Activated CD4-positive, alpha-beta T cell treated with anti-CD3 and anti-CD28 coated beads, Interleukin-2, amount 10 ng/mL, durations not matched to agents 7 days and 5 days (primary cell): ENCODE measurements at regions not wholly inside any gene's neighbourhood (a gene's known extent, or its start where the extent isn't known, plus 50 kb on each side); places are given as distances from the start of the nearest gene placed in this dataset.
"Not testable (repeated sequence)": the region's sequence is repeated elsewhere in the genome, so short reads cannot be mapped to it uniquely, and the experiment has no call there.

Experiments used
- CTCF ChIA-PET: fragments of 350-600 bp; sonication (Branson Sonifier 250); formaldehyde crosslinking; loops from one replicate; lab custom pipeline; 2021; ENCODE audit warnings: antibody characterized with exemption; lab: Charles Lee
- POLR2A ChIA-PET: fragments of 350-600 bp; sonication (Branson Sonifier 250); formaldehyde crosslinking; loops from one replicate; lab custom pipeline; 2021; ENCODE audit warnings: antibody characterized with exemption; lab: Charles Lee
- DNase-seq: peaks from one replicate; pipeline ENCODE4 v3.0.0-alpha.2; 2020
- H3K27ac Mint-ChIP-seq: one replicate; pipeline ENCODE4 v1.8.0; 2021; ENCODE audit warnings: mild to moderate bottlenecking, moderate library complexity, mixed read lengths
- H3K27me3 Mint-ChIP-seq: one replicate; pipeline ENCODE4 v1.8.0; 2021; ENCODE audit warnings: mixed read lengths
- H3K36me3 Mint-ChIP-seq: one replicate; pipeline ENCODE4 v1.8.0; 2021; ENCODE audit warnings: low read depth, mixed read lengths
- H3K4me1 Mint-ChIP-seq: one replicate; pipeline ENCODE4 v1.8.0; 2021; ENCODE audit warnings: mixed read lengths
- H3K4me3 Mint-ChIP-seq: one replicate; pipeline ENCODE4 v1.8.0; 2021; ENCODE audit warnings: mild to moderate bottlenecking, moderate library complexity, mixed read lengths
- H3K9me3 Mint-ChIP-seq: one replicate; pipeline ENCODE4 v1.8.0; 2021; ENCODE audit warnings: mixed read lengths

GRCh38 chr13:44054525-44054924 lies 174.8 kb downstream of the LACC1 start:
- Mint-ChIP-seq H3K36me3 (no peaks in the 10 kb centered on the region), H3K27me3 (peaks cover 51% of the 10 kb centered on the region), H3K4me3 (no peak overlapping the region), H3K9me3 (no peaks in the 10 kb centered on the region), H3K27ac (no peak overlapping the region), H3K4me1 (peaks cover 6% of the 10 kb centered on the region)
- POLR2A ChIA-PET: no interaction called here
- no peak for DNase-seq
- CTCF ChIA-PET: no interaction called here

GRCh38 chr13:44055681-44056080 lies 176.0 kb downstream of the LACC1 start:
- DNase-seq, H3K4me3 Mint-ChIP-seq, H3K4me1 Mint-ChIP-seq, H3K9me3 Mint-ChIP-seq, POLR2A ChIA-PET, H3K36me3 Mint-ChIP-seq, H3K27ac Mint-ChIP-seq: not testable (repeated sequence)
- CTCF ChIA-PET: interaction anchor here (0.6 kb wide), 1 partner anchor 905 kb away, joined by 3 read pairs; no protein-coding TSS in a partner anchor
- H3K27me3 Mint-ChIP-seq: peaks cover 49% of the 10 kb centered on the region

GRCh38 chr13:44058067-44058466 lies 178.4 kb downstream of the LACC1 start:
- Mint-ChIP-seq H3K27ac (no peak overlapping the region), H3K27me3 (peaks cover 48% of the 10 kb centered on the region), H3K4me1 (peaks cover 6% of the 10 kb centered on the region), H3K36me3 (no peaks in the 10 kb centered on the region), H3K4me3 (no peak overlapping the region), H3K9me3 (no peaks in the 10 kb centered on the region)
- CTCF ChIA-PET: no interaction called here
- POLR2A ChIA-PET: no interaction called here
- no peak for DNase-seq

GRCh38 chr13:44058624-44059215 lies 179.0 kb downstream of the LACC1 start:
- no peak overlapping the region for H3K27ac Mint-ChIP-seq
- no peaks in the 10 kb centered on the region for H3K9me3 Mint-ChIP-seq
- H3K27me3 Mint-ChIP-seq: peaks cover 44% of the 10 kb centered on the region
- no peaks in the 10 kb centered on the region for H3K36me3 Mint-ChIP-seq
- CTCF ChIA-PET: no interaction called here
- H3K4me3 Mint-ChIP-seq: no peak overlapping the region
- peaks cover 6% of the 10 kb centered on the region for H3K4me1 Mint-ChIP-seq
- no peak for DNase-seq
- POLR2A ChIA-PET: no interaction called here

- Mint-ChIP-seq H3K9me3 (no peaks in the 10 kb centered on the region), H3K27ac (no peak overlapping the region), H3K27me3 (peaks cover 23% of the 10 kb centered on the region), H3K36me3 (no peaks in the 10 kb centered on the region), H3K4me1 (no peaks in the 10 kb centered on the region), H3K4me3 (no peak overlapping the region)
- no peak for DNase-seq
- POLR2A ChIA-PET: no interaction called here
- CTCF ChIA-PET: no interaction called here
Measured at GRCh38 chr13:44061876-44062275, 182.2 kb downstream of the LACC1 start.

GRCh38 chr13:44063467-44063866 lies 183.8 kb downstream of the LACC1 start:
- CTCF ChIA-PET: no interaction called here
- no peak for DNase-seq
- Mint-ChIP-seq H3K4me3 (no peak overlapping the region), H3K4me1 (no peaks in the 10 kb centered on the region), H3K27ac (no peak overlapping the region), H3K27me3 (peaks cover 11% of the 10 kb centered on the region), H3K36me3 (no peaks in the 10 kb centered on the region), H3K9me3 (no peaks in the 10 kb centered on the region)
- POLR2A ChIA-PET: interaction anchor here (0.6 kb wide), 1 partner anchor 374 kb away, joined by 3 read pairs; no protein-coding TSS in a partner anchor

GRCh38 chr13:44063881-44064280 lies 184.2 kb downstream of the LACC1 start:
- no peak overlapping the region for H3K4me3 Mint-ChIP-seq

GRCh38 chr13:44064357-44064756 lies 184.7 kb downstream of the LACC1 start:
- no peaks in the 10 kb centered on the region for H3K36me3 Mint-ChIP-seq
- H3K4me1 Mint-ChIP-seq: no peaks in the 10 kb centered on the region
- peaks cover 6% of the 10 kb centered on the region for H3K27me3 Mint-ChIP-seq
- ChIA-PET POLR2A (no interaction called here), CTCF (no interaction called here)
- H3K9me3 Mint-ChIP-seq: no peaks in the 10 kb centered on the region
- no peak for DNase-seq
- no peak overlapping the region for H3K27ac Mint-ChIP-seq
- no peak overlapping the region for H3K4me3 Mint-ChIP-seq

More at GRCh38 chr13:44063881-44064280, 184.2 kb downstream of the LACC1 start:
- DNase-seq: no peak
- peaks cover 9% of the 10 kb centered on the region for H3K27me3 Mint-ChIP-seq
- POLR2A ChIA-PET: interaction anchor here (0.6 kb wide), 1 partner anchor 373 kb away, joined by 3 read pairs; no protein-coding TSS in a partner anchor
- CTCF ChIA-PET: no interaction called here
- H3K27ac Mint-ChIP-seq: no peak overlapping the region
- no peaks in the 10 kb centered on the region for H3K4me1 Mint-ChIP-seq
- no peaks in the 10 kb centered on the region for H3K9me3 Mint-ChIP-seq
- H3K36me3 Mint-ChIP-seq: no peaks in the 10 kb centered on the region

- POLR2A ChIA-PET: no interaction called here
Measured at GRCh38 chr13:44068169-44068568, 188.5 kb downstream of the LACC1 start.

GRCh38 chr13:44068737-44069136 lies 189.0 kb downstream of the LACC1 start:
- H3K27me3 Mint-ChIP-seq: no peaks in the 10 kb centered on the region
- no peak for DNase-seq
- H3K36me3 Mint-ChIP-seq: no peaks in the 10 kb centered on the region
- H3K4me3 Mint-ChIP-seq: no peak overlapping the region
- ChIA-PET POLR2A (no interaction called here), CTCF (no interaction called here)
- no peaks in the 10 kb centered on the region for H3K4me1 Mint-ChIP-seq
- no peak overlapping the region for H3K27ac Mint-ChIP-seq
- H3K9me3 Mint-ChIP-seq: peaks cover 9% of the 10 kb centered on the region

More at GRCh38 chr13:44068169-44068568, 188.5 kb downstream of the LACC1 start:
- CTCF ChIA-PET: no interaction called here
- Mint-ChIP-seq H3K9me3 (peaks cover 7% of the 10 kb centered on the region), H3K27me3 (no peaks in the 10 kb centered on the region), H3K4me1 (no peaks in the 10 kb centered on the region), H3K4me3 (no peak overlapping the region), H3K27ac (no peak overlapping the region), H3K36me3 (no peaks in the 10 kb centered on the region)
- DNase-seq: no peak

GRCh38 chr13:44072536-44072935 lies 192.8 kb downstream of the LACC1 start:
- Mint-ChIP-seq H3K27me3 (no peaks in the 10 kb centered on the region), H3K36me3 (no peaks in the 10 kb centered on the region), H3K4me3 (no peak overlapping the region), H3K9me3 (peaks cover 9% of the 10 kb centered on the region), H3K27ac (no peak overlapping the region), H3K4me1 (no peaks in the 10 kb centered on the region)
- POLR2A ChIA-PET: no interaction called here
- CTCF ChIA-PET: no interaction called here
- no peak for DNase-seq

GRCh38 chr13:44074611-44075010 lies 194.9 kb downstream of the LACC1 start:
- no peaks in the 10 kb centered on the region for H3K4me1 Mint-ChIP-seq
- H3K4me3 Mint-ChIP-seq: no peak overlapping the region
- CTCF ChIA-PET: no interaction called here
- no peaks in the 10 kb centered on the region for H3K27me3 Mint-ChIP-seq
- DNase-seq: no peak
- no peaks in the 10 kb centered on the region for H3K36me3 Mint-ChIP-seq
- POLR2A ChIA-PET: no interaction called here
- H3K27ac Mint-ChIP-seq: no peak overlapping the region
- H3K9me3 Mint-ChIP-seq: peaks cover 9% of the 10 kb centered on the region

- peaks cover 9% of the 10 kb centered on the region for H3K9me3 Mint-ChIP-seq
- H3K27ac Mint-ChIP-seq: no peak overlapping the region
- H3K4me3 Mint-ChIP-seq: no peak overlapping the region
- no peaks in the 10 kb centered on the region for H3K36me3 Mint-ChIP-seq
- ChIA-PET CTCF (no interaction called here), POLR2A (no interaction called here)
- H3K4me1 Mint-ChIP-seq: no peaks in the 10 kb centered on the region
- no peaks in the 10 kb centered on the region for H3K27me3 Mint-ChIP-seq
- DNase-seq: no peak
Measured at GRCh38 chr13:44075113-44075512, 195.4 kb downstream of the LACC1 start.

- Mint-ChIP-seq H3K4me1 (no peaks in the 10 kb centered on the region), H3K36me3 (no peaks in the 10 kb centered on the region), H3K27ac (no peak overlapping the region), H3K4me3 (no peak overlapping the region), H3K9me3 (peaks cover 4% of the 10 kb centered on the region), H3K27me3 (peaks cover 2% of the 10 kb centered on the region)
- CTCF ChIA-PET: no interaction called here
- no peak for DNase-seq
- POLR2A ChIA-PET: no interaction called here
Measured at GRCh38 chr13:44078806-44079376, 199.2 kb downstream of the LACC1 start.
